ENCODE measurements at regions not wholly inside any gene's neighbourhood (a gene's known extent, or its start where the extent isn't known, plus 50 kb on each side); places are given as distances from the start of the nearest gene placed in this dataset.

DNA sequence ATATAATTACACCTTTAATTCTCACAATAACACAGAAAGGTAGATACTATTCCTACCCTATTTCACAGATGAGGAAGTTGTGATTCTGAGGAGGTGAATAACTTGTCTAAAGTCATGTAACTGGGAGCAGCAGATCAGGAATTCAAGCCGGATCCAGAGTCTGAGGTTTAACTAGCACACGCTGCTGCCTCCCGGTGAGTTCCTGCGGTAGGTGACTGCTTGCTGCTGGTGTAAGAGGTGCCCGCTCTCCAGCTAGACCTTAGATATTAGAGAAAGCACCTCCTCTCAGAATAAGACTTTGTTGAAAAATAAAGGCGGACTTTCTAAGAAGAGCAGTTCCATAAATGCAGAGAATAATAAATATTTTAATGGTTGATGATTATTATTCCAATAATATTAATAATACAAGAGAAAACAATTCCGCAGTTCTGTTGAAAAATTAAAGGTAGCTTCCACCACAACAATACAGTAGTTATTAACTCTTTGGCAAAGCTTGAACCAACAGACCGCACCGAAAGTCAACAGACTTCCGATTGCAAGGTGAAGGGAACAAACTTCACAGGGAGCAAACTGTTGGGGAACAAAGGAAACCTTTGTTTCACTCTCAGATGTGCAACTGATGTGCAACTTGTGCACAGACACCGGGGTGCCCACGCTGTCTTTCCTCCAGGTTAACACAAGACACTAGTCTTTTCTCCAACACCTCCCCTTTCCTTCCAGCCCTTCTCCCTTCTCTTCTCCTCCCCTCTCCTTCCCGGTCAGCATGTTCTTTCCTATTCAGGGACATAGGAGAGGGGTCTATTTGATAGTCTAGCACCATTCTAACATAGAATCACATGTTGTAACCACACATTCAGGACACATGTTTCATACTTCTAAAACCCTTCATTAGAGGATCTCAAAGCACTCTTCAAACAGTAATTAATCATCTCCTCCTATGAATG lies 73.2 kb upstream of the EGLN3 start:
- DNase-seq (ENCODE audit: low spot score): peak; percentile 63

DNA sequence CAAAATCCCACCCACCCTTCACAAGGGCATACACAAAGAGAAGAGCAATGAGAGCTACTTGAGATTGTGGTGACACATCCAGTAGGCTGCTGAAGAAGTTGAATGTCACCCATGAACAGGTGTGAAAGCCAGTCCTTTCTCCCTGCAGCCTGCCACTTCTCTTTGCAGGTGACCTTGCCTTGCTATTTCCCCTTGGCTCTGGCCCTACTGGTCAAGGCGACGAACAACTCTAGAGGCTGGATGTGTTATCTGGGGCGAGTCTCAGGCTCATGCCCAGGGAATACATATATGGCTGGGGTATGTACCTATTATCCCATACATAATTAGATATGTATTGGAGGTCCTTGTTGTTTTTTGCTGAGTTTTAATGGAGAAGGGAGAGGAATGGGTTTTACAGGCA lies 70.2 kb upstream of the EGLN3 start:
- no peak for DNase-seq (ENCODE audit: low spot score)

DNA sequence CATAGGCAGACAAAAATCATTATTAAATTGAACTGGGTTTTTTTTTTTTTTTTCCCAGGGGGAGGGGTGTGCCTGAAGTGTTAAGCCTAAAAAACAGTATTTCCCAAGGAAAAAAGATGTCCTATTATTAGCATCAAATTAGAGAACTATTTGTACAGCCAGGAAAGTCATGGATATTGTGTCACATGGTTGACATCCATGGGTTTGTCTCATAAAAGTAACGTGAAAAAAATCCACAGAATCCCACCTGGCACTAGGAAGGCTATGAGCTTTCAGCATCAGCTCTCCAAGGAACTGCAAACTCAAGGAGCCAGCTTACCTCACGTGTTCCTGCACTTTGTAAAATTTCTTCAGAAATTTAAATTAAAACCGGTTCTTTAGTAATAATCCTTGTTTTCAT lies 69.1 kb upstream of the EGLN3 start:
- no peak for DNase-seq (ENCODE audit: low spot score)

- no peak for DNase-seq (ENCODE audit: low spot score)
These were observed 67.8 kb upstream of the EGLN3 start for GRCh38 chr14:34018564-34019244.

DNA sequence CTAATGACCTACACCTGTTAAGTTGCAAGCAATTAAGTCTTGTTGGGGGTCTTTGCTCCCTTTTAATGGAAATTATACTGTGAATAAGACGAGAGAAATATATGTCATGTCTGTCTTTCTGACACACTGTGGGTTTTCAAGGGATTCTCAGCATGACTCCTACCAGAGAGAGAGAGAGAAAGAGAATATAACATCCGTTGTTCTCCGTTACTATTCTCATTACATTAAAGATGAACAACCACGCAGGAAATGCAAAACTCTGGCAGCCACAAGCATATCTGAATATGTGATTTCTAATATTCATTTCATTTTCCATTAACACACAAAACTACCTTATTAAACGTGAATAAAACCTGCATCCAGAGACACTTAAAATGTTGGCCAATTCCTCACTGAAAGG lies 67.3 kb upstream of the EGLN3 start:
- DNase-seq (ENCODE audit: low spot score): no peak

DNA sequence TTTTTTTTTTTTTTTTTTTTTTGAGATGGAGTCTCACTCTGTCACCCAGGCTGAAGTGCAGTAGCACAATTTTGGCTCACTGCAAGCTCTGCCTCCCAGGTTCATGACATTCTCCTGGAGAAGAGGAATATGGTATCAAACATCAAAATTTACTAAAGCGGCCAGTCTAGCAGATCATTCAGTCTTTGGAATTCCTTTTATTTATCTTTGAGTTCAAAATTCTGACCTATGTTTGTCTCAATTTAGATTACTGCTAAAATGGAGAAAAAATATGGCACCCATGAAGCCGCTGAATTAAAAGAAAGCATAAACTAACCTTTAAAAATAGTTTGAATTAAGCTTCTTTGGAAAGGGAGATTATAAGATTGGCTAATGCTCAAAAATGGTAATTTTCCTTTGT lies 64.5 kb upstream of the EGLN3 start:
- no peak for DNase-seq (ENCODE audit: low spot score)

DNA sequence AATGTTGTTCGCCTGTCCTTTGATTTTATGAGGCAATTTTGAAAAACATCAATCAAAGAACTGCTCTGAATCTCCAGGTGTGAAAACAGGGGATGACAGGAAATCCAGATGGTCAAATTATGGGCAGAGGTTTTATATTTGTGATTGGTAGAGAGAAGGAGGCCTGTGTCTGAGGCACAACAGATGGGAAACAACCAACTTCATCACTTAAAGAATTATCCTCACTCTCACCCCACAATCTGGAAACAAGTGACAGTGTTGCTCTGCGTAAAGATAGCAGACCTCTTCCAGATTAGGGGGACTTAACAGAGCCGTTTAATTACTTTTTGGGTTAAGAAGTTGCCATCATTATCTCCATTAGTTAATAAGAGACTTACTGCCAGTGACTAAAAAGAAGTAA lies 64.1 kb upstream of the EGLN3 start:
- DNase-seq (ENCODE audit: low spot score): no peak

DNA sequence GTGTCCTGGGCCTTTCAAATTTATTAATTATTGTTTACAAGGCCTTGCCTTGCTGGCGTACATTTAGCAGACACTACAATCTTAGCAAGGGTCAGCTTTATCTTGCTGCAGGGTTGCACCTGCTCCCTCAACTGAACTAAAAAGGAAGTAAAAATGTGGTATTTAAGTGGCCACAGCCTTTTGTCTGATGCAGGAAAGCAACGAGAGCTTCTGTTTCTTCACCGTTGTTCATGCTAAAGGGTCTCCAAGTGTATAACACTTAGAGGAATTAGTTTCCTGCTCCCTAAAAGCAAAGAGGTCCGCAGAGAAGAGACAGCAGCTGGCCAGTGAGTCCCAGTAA lies 62.8 kb upstream of the EGLN3 start:
- no peak for DNase-seq (ENCODE audit: low spot score)

DNA sequence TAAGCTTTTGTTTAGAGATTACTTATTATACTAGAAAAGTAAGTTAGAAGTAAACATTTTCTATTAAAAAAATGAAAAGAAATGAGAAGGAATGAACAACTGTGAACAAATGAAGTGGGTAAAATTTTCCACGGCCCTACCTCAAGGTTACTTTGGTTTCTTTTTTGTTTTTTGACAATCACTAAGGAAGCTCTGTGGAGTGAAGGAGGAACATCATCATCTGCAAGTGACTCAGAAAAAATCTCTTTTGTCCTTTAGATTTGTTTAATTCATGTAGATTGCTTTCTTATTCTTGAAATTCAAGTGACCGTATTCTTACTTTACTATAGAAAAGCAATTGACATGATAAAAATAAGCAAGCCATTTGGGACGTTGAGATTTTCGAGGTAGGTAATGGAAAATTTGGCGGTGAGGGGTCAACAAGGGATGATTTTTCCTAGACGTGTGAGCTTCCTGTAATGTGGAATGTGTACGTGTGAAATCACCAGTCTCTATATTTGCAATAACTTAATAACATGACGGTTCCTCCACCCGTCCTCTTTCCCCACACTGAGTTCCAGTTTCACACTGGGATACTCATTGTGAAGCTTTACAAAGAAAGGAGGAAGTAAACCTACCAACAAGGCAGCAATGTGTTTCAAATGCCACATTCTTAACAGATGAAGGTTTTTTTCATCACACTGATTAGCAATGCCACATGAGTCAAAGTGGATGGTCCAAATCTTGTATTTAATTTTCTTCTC lies 62.3 kb upstream of the EGLN3 start:
- DNase-seq (ENCODE audit: low spot score): no peak

DNA sequence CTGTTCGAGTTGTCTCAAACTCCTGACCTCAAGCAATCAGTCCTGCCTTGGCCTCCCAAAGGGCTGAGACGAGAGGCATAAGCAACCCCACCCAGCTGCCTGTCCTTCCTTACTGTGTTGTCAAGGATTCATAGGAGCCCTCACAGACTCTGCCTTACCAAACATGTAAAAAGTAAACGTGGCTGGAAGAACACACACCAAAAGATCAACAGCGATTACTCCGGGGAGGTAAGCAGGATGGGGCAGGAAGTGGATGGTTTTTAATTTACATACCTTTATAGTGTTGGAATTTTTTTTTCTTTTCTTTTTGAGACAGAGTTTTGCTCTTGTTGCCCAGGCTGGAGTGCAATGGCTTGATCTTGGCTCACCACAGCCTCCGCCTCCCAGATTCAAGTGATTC lies 61.5 kb upstream of the EGLN3 start:
- no peak for DNase-seq (ENCODE audit: low spot score)

DNA sequence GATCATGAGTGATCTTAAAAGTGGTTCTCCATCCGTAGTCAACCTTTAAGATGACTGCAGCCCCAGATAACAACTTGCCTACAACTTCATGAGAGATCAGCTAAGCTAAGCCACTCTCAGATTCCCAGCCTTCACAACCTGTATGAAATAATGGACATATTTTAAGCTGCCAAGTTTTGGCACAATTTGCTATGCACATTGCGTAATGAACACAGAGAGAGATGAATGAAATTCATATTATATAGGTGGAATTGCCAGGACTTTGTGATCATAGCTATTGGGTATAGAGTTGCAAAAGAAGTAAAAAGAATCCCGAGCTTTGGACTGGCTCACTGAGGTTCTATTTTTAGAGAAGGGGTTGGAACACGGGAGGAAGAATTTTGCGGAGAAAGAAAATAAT lies 59.1 kb upstream of the EGLN3 start:
- no peak for DNase-seq (ENCODE audit: low spot score)

- DNase-seq (ENCODE audit: low spot score): no peak
These were observed 57.0 kb upstream of the EGLN3 start for GRCh38 chr14:34007902-34008301.

DNA sequence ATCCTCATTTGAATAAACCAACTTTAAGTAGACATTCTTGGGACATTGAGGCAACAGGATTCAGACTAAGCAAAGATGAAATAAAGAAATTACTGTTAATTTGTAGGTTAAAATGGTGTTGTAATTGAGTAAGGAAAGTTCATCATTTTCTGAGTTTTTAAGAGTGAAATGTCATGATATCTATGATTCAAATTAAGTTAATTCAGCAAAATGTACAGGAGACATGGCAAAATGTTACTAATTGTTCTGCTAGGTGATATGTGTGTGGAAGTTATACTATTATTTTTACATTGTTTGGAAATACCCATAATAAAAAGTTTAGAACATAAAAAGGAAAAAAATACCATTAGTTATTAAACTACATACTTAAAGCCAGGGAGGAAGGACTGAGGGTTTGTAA lies 55.0 kb upstream of the EGLN3 start:
- no peak for DNase-seq (ENCODE audit: low spot score)

DNA sequence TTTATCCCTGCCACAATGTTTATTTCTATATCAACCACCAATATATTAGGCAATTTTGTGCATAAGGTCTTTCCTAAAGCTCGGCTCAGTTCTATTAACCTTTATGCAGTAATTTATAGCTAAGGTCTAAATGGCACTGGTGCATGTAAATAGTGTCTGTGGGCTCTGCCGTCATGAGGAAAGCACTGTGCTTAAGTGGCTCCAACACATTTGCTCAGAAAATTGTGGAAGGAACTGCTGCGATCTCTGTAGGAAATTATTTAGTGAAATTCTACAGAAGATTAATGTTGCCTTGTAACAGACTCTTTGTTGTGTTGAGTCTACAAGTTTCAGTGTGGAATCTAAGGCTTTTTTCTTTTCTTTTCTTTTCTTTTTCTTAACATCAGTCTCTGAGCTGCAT lies 54.0 kb upstream of the EGLN3 start:
- DNase-seq (ENCODE audit: low spot score): no peak

- no peak for DNase-seq (ENCODE audit: low spot score)
These were observed 52.8 kb upstream of the EGLN3 start for GRCh38 chr14:34003691-34004090.

GRCh38 chr14:34003082-34003668 lies 52.3 kb upstream of the EGLN3 start:
- no peak for DNase-seq (ENCODE audit: low spot score)
